Endothelial cell of umbilical vein (primary cell): ENCODE measurements at regions not wholly inside any gene's neighbourhood (a gene's known extent, or its start where the extent isn't known, plus 50 kb on each side); places are given as distances from the start of the nearest gene placed in this dataset.

Experiments
- BruUV-seq: library from RNA; stranded (reverse); fragments of 400-500 nt; replicated peaks from 2 replicates; lab custom pipeline; 2021; lab: Mats Ljungman, UMichigan
- CTCF ChIA-PET: fragments of 300-600, 350-600 bp; sonication (Branson Sonifier 250); formaldehyde crosslinking; loops from one replicate; lab custom pipeline; 2021; ENCODE audit warnings: antibody characterized with exemption, inconsistent platforms; lab: Charles Lee
- POLR2A ChIA-PET: fragments of 300-600, 350-600 bp; sonication (Branson Sonifier 250); formaldehyde crosslinking; loops from one replicate; lab custom pipeline; 2021; ENCODE audit warnings: antibody characterized with exemption, inconsistent platforms; lab: Charles Lee
- DNase-seq: peaks from one replicate; pipeline ENCODE4 v3.0.0-alpha.2; 2011; ENCODE audit warnings: low read depth, low spot score
- FAIRE-seq: peaks from 2 replicates; lab custom pipeline; 2011; peaks lifted over from hg19 to GRCh38; lab: Jason Lieb, UNC
- H2AFZ ChIP-seq: 2 replicates; pipeline ENCODE4 v1.6.0; 2012; ENCODE audit warnings: low read depth, low read length, control low read depth, inconsistent platforms
- H3K27ac ChIP-seq: 2 replicates; pipeline ENCODE4 v1.5.1; 2011; ENCODE audit warnings: low read depth, mild to moderate bottlenecking, control low read depth, low read length, moderate library complexity; ENCODE audit not compliant: insufficient read depth
- H3K27me3 ChIP-seq, 2 experiments: 2 replicates each; pipeline versions ENCODE4 v1.6.0 to v1.6.1; 2011; ENCODE audit warnings: low read length in 2 of 2, mixed read lengths in 1 of 2; ENCODE audit not compliant: control insufficient read depth in 2 of 2, insufficient read depth in 2 of 2
- H3K36me3 ChIP-seq, 2 experiments: 2 replicates in 1 of 2; 3 replicates in 1 of 2; pipeline ENCODE4 v1.5.1; 2011; ENCODE audit warnings: low read length in 2 of 2, mild to moderate bottlenecking in 1 of 2, moderate library complexity in 1 of 2; ENCODE audit not compliant: control insufficient read depth in 2 of 2, insufficient read depth in 2 of 2; ENCODE audit errors: extremely low read depth in 1 of 2
- H3K4me1 ChIP-seq: 3 replicates; pipeline ENCODE4 v1.5.1; 2011; ENCODE audit warnings: mild to moderate bottlenecking, low read length; ENCODE audit not compliant: control insufficient read depth, insufficient read depth; ENCODE audit errors: extremely low read depth
- H3K4me2 ChIP-seq: 2 replicates; pipeline ENCODE4 v1.6.1; 2011; ENCODE audit warnings: low read length, control low read depth, mixed read lengths; ENCODE audit not compliant: insufficient read depth
- H3K4me3 ChIP-seq, 3 experiments: fragments of 200-600 bp in 1 of 3; sonication (generic), shearing (Covaris generic) in 1 of 3; replicated peaks in 1 of 3; 2 replicates each; pipeline ENCODE4 v1.5.1; 2011 to 2016; ENCODE audit warnings: control low read depth in 3 of 3, low read length in 3 of 3, mild to moderate bottlenecking in 2 of 3, inconsistent platforms in 1 of 3, low read depth in 1 of 3, moderate library complexity in 1 of 3; ENCODE audit not compliant: insufficient read depth in 1 of 3
- H3K79me2 ChIP-seq: 2 replicates; pipeline ENCODE4 v1.6.0; 2012; ENCODE audit warnings: low read length, inconsistent platforms; ENCODE audit not compliant: control insufficient read depth, insufficient read depth
- H3K9ac ChIP-seq: replicated peaks from 2 replicates; pipeline ENCODE3; 2011; ENCODE audit warnings: low read length, control low read depth; ENCODE audit not compliant: insufficient read depth; ENCODE audit errors: extremely low read depth
- H3K9me1 ChIP-seq: replicated peaks from 3 replicates; pipeline ENCODE4 v1.6.0; 2011; ENCODE audit warnings: mild to moderate bottlenecking, low read length; ENCODE audit not compliant: control insufficient read depth, insufficient read depth; ENCODE audit errors: extremely low read depth
- H3K9me3 ChIP-seq: replicated peaks from 2 replicates; pipeline ENCODE4 v1.5.1; 2012; ENCODE audit warnings: low read length, inconsistent platforms; ENCODE audit not compliant: control insufficient read depth, insufficient read depth
- H4K20me1 ChIP-seq: replicated peaks from 2 replicates; pipeline ENCODE3; 2011; ENCODE audit warnings: mild to moderate bottlenecking, low read length; ENCODE audit not compliant: control insufficient read depth, insufficient read depth; ENCODE audit errors: extremely low read depth
- EZH2 ChIP-seq: IDR thresholded peaks from 2 replicates; pipeline ENCODE4 v1.6.1; 2012; ENCODE audit warnings: borderline replicate concordance, low read depth, mild to moderate bottlenecking, moderate library complexity, low read length, inconsistent platforms; ENCODE audit not compliant: severe bottlenecking
- FOS ChIP-seq: IDR thresholded peaks from 2 replicates; pipeline ENCODE4 v1.6.1; 2011; ENCODE audit warnings: mild to moderate bottlenecking, low read length, moderate library complexity, borderline replicate concordance; ENCODE audit not compliant: insufficient read depth
- GATA2 ChIP-seq: IDR thresholded peaks from 2 replicates; pipeline ENCODE4 v1.7.0; 2011; ENCODE audit warnings: low read depth, mild to moderate bottlenecking, moderate library complexity, mixed read lengths, low read length; ENCODE audit not compliant: insufficient read length, insufficient read depth
- JUN ChIP-seq: IDR thresholded peaks from 2 replicates; pipeline ENCODE4 v1.6.1; 2011; ENCODE audit warnings: borderline replicate concordance, low read depth; ENCODE audit not compliant: insufficient read length, insufficient read depth
- MYC ChIP-seq: IDR thresholded peaks from one replicate; pipeline ENCODE4 v1.6.1; 2011; ENCODE audit warnings: mild to moderate bottlenecking, low read depth, low read length
- POLR2A ChIP-seq: IDR thresholded peaks from 2 replicates; pipeline ENCODE4 v1.6.1; 2012; ENCODE audit warnings: low read depth, mild to moderate bottlenecking, control low read depth, low read length
- POLR2AphosphoS5 ChIP-seq: IDR thresholded peaks from 2 replicates; pipeline ENCODE4 v1.6.1; 2012; ENCODE audit warnings: low read depth, mild to moderate bottlenecking, control low read depth, low read length, moderate library complexity; ENCODE audit not compliant: insufficient read depth
- dilution Hi-C: fragments of 300-500 bp; cut with MboI; formaldehyde crosslinking; loops from one replicate; pipeline ENCODE4 v1.15.0; 2019; ENCODE audit warnings: low sequenced_read_pairs; ENCODE audit not compliant: extremely low pct_ligation_motif_present
- intact Hi-C: fragments of 100-400 bp; cut with micrococcal nuclease; formaldehyde crosslinking; loops from one replicate; pipeline ENCODE4 v1.10.0; 2022
- TF ChIP-seq, protein P1 (sequence below), 2 donors: IDR thresholded peaks; 1 replicate in 1 of 2; 2 replicates in 1 of 2; pipeline ENCODE4 v1.5.1; 2011; ENCODE audit warnings: low read length in 2 of 2, mild to moderate bottlenecking in 2 of 2, moderate library complexity in 2 of 2, control low read depth in 1 of 2, inconsistent platforms in 1 of 2, low read depth in 1 of 2; ENCODE audit not compliant: insufficient read depth in 1 of 2; ENCODE audit errors: extremely low read depth in 1 of 2
- TF ChIP-seq, protein P2 (sequence below): IDR thresholded peaks from 2 replicates; pipeline ENCODE4 v1.6.1; 2011; ENCODE audit not compliant: insufficient read depth, insufficient read length

DNA sequence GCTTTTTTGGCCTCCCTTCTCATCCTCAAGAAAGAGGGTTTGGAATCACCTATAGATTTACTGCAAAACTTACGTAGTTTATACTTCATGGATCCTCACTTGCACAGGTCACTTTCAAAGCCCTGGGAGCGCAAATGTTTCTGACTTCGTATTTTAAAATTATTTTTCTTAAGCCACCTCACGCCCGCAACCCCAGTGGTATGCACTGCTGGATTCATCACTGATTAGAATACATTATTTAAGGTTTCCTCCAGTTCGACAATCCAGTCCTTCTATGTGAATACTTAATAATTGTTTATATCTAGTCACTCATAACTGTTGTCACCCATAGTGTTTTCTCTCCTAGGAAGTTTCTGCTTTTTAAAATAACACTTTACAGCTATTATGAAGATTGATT is 339.9 kb downstream of the CHL1 start:
- Histone ChIP-seq H3K9me3 (peaks cover 2% of the 10 kb centered on the region), H3K36me3 (no peaks in the 10 kb centered on the region), H4K20me1 (no peaks in the 10 kb centered on the region), H3K4me3 (no peak overlapping the region), H3K79me2 (no peaks in the 10 kb centered on the region), H3K27me3 (no peaks in the 10 kb centered on the region), H3K4me1 (no peaks in the 10 kb centered on the region), H3K9me1 (no peaks in the 10 kb centered on the region), H3K9ac (no peak overlapping the region), H2AFZ (no peak overlapping the region), H3K4me2 (no peak overlapping the region), H3K27ac (no peak overlapping the region)
- TF ChIP-seq EZH2 (no peak), POLR2AphosphoS5 (no peak), FOS (no peak), MYC (no peak), POLR2A (no peak), GATA2 (no peak), JUN (no peak)
- TF ChIP-seq, protein P1, sequence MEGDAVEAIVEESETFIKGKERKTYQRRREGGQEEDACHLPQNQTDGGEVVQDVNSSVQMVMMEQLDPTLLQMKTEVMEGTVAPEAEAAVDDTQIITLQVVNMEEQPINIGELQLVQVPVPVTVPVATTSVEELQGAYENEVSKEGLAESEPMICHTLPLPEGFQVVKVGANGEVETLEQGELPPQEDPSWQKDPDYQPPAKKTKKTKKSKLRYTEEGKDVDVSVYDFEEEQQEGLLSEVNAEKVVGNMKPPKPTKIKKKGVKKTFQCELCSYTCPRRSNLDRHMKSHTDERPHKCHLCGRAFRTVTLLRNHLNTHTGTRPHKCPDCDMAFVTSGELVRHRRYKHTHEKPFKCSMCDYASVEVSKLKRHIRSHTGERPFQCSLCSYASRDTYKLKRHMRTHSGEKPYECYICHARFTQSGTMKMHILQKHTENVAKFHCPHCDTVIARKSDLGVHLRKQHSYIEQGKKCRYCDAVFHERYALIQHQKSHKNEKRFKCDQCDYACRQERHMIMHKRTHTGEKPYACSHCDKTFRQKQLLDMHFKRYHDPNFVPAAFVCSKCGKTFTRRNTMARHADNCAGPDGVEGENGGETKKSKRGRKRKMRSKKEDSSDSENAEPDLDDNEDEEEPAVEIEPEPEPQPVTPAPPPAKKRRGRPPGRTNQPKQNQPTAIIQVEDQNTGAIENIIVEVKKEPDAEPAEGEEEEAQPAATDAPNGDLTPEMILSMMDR (IDR thresholded peaks at IDR 0.05; ENCODE audit: extremely low read depth in 1 of 2, insufficient read depth in 1 of 2, low read depth in 1 of 2, low read length in 2 of 2): no peak
- TF ChIP-seq, protein P2, sequence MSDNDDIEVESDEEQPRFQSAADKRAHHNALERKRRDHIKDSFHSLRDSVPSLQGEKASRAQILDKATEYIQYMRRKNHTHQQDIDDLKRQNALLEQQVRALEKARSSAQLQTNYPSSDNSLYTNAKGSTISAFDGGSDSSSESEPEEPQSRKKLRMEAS: no peak
- dilution Hi-C loops (no loop called here), intact Hi-C loops (no loop called here)
- POLR2A ChIA-PET: no interaction called here
- BruUV-seq: no TSS peak
- DNase-seq (no peak), FAIRE-seq (no peak)
- CTCF ChIA-PET: no interaction called here
